ENCODE measurements at regions not wholly inside any gene's neighbourhood (a gene's known extent, or its start where the extent isn't known, plus 50 kb on each side); places are given as distances from the start of the nearest gene placed in this dataset.

GRCh38 chr5:51494821-51495220 is 111.6 kb downstream of the ISL1 start:
- WGBS, 10 experiments: 40 to 98% (median 95%) methylated on average over 1 to 8 of the region's 12 CpGs; no CpG with 5 or more reads in 3 of the 10 experiments
- no peaks in the 10 kb centered on the region for H3K4me1 ChIP-seq (replicated peaks in 1 of 2)
- H3K4me3 ChIP-seq: no peak overlapping the region
- in situ Hi-C loops (cut with MboI; ENCODE audit: low pct_unique_long_range_greater_than_20kb in 2 of 9, low sequenced_read_pairs in 9 of 9, unreplicated experiment in 9 of 9): no loop called here
- no peak overlapping the region for H3K27ac ChIP-seq
- no peak for ATAC-seq (replicated peaks in 6 of 8)

DNA sequence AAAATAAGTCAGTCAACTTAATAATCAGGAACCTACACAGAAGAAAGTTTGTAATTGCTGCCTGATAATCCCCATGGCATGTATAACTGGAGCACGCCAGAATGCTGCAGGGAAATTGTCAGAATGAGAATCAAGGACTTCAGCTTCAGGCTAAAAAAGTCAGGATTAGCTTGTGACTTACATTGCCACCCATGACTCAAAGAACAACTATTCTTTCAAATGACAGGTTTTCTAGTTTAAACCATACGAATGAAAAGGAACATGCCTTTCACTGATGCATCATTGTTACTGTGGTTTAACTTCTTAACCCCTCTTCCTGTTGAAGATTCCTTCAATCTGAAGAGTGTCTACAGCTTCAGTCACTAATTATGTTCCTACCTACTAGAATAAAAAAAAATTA is 112.4 kb downstream of the ISL1 start:
- in situ Hi-C loops (cut with MboI; ENCODE audit: low pct_unique_long_range_greater_than_20kb in 2 of 9, low sequenced_read_pairs in 9 of 9, unreplicated experiment in 9 of 9): no loop called here

DNA sequence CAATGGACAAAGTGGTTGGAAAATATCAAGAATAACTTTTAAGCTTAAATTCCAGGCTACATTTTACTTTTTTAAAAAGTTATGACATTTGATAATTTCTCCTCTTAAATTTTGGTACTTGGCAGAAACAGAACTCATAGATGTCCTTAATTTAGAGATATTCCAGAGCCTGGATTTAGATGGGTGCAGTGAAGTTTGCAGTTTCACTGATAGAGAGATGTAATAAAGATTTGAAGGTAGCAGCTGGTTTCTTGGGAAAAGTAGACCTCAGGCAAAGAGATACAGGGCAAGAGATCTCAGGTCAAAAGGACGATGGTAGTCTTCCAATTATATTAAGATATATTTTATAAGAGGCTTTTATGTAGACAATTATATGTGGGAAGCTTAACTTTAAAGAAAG is 134.6 kb downstream of the ISL1 start:
- in situ Hi-C loops (cut with MboI; ENCODE audit: low pct_unique_long_range_greater_than_20kb in 2 of 9, low sequenced_read_pairs in 9 of 9, unreplicated experiment in 9 of 9): no loop called here
- 0 to 83% (median 43%) methylated on average over 1 of the region's 1 CpG; no CpG with 5 or more reads in 2 of the 10 experiments for WGBS, 10 experiments
- no peaks in the 10 kb centered on the region for H3K4me1 ChIP-seq (replicated peaks in 1 of 2)
- H3K4me3 ChIP-seq: no peak overlapping the region
- ATAC-seq (replicated peaks in 6 of 8): no peak
- H3K27ac ChIP-seq: no peak overlapping the region

More for the DNA sequence above, 112.4 kb downstream of the ISL1 start:
- 6 to 70% (median 13%) methylated on average over 1 to 2 of the region's 2 CpGs; no CpG with 5 or more reads in 3 of the 10 experiments for WGBS, 10 experiments
- Histone ChIP-seq H3K4me3 (no peak overlapping the region), H3K4me1 (replicated peaks in 1 of 2) (no peaks in the 10 kb centered on the region), H3K27ac (no peak overlapping the region)
- no peak for ATAC-seq (replicated peaks in 6 of 8)

- ATAC-seq (replicated peaks in 6 of 8): no peak
- in situ Hi-C loops (cut with MboI; ENCODE audit: low pct_unique_long_range_greater_than_20kb in 2 of 9, low sequenced_read_pairs in 9 of 9, unreplicated experiment in 9 of 9): no loop called here
- no peak overlapping the region for H3K4me3 ChIP-seq
- 0 to 52% (median 24%) methylated on average over 1 to 5 of the region's 5 CpGs for WGBS, 10 experiments
- H3K4me1 ChIP-seq (replicated peaks in 1 of 2): no peaks in the 10 kb centered on the region
- no peak overlapping the region for H3K27ac ChIP-seq
Measured at GRCh38 chr5:51518607-51519006, 135.4 kb downstream of the ISL1 start.

GRCh38 chr5:51521583-51521982 is 138.3 kb downstream of the ISL1 start:
- WGBS, 10 experiments: 0 to 96% (median 74%) methylated on average over 2 to 5 of the region's 5 CpGs; no CpG with 5 or more reads in 1 of the 10 experiments
- ATAC-seq (replicated peaks in 6 of 8): no peak

GRCh38 chr5:51539232-51539631 is 156.0 kb downstream of the ISL1 start:
- WGBS, 10 experiments: 41 to 100% (median 86%) methylated on average over 1 to 2 of the region's 2 CpGs
- in situ Hi-C loops (cut with MboI; ENCODE audit: low pct_unique_long_range_greater_than_20kb in 2 of 9, low sequenced_read_pairs in 9 of 9, unreplicated experiment in 9 of 9): no loop called here
- no peak for ATAC-seq (replicated peaks in 6 of 8)
- no peaks in the 10 kb centered on the region for H3K4me1 ChIP-seq (replicated peaks in 1 of 2)
- H3K27ac ChIP-seq: no peak overlapping the region
- H3K4me3 ChIP-seq: no peak overlapping the region

More at GRCh38 chr5:51521583-51521982, 138.3 kb downstream of the ISL1 start:
- Histone ChIP-seq H3K27ac (no peak overlapping the region), H3K4me1 (replicated peaks in 1 of 2) (no peaks in the 10 kb centered on the region), H3K4me3 (no peak overlapping the region)
- in situ Hi-C loops (cut with MboI; ENCODE audit: low pct_unique_long_range_greater_than_20kb in 2 of 9, low sequenced_read_pairs in 9 of 9, unreplicated experiment in 9 of 9): no loop called here

- in situ Hi-C loops (cut with MboI; ENCODE audit: low pct_unique_long_range_greater_than_20kb in 2 of 9, low sequenced_read_pairs in 9 of 9, unreplicated experiment in 9 of 9): no loop called here
- no peak for ATAC-seq (replicated peaks in 6 of 8)
- WGBS, 10 experiments: 7 to 100% (median 33%) methylated on average over 1 to 2 of the region's 2 CpGs; no CpG with 5 or more reads in 2 of the 10 experiments
- Histone ChIP-seq H3K4me3 (no peak overlapping the region), H3K4me1 (replicated peaks in 1 of 2) (no peaks in the 10 kb centered on the region), H3K27ac (no peak overlapping the region)
Measured at GRCh38 chr5:51544031-51544785, 161.0 kb downstream of the ISL1 start.

DNA sequence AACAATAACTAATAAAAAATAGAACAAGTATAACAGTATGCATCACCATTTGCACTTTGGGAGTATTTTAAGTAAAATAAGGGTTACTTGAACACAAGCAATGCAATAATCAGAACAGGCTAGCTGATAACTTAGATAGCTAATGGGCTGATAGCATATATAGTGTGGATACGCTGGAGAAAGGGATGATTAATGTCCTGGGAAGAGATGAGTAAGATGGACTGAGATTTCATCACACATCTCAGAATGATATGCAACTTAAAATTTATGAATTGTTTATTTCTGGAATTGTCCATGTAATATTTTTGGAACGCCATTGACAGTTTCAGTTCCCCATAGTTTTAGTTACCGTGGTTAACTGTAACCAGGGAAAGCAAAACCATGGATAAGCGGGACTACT is 173.6 kb downstream of the ISL1 start:
- Histone ChIP-seq H3K4me3 (no peak overlapping the region), H3K4me1 (replicated peaks in 1 of 2) (no peaks in the 10 kb centered on the region), H3K27ac (no peak overlapping the region)
- 0 to 100% (median 87%) methylated on average over 1 to 4 of the region's 4 CpGs; no CpG with 5 or more reads in 1 of the 10 experiments for WGBS, 10 experiments
- in situ Hi-C loops (cut with MboI; ENCODE audit: low pct_unique_long_range_greater_than_20kb in 2 of 9, low sequenced_read_pairs in 9 of 9, unreplicated experiment in 9 of 9): no loop called here
- ATAC-seq (replicated peaks in 6 of 8): no peak

DNA sequence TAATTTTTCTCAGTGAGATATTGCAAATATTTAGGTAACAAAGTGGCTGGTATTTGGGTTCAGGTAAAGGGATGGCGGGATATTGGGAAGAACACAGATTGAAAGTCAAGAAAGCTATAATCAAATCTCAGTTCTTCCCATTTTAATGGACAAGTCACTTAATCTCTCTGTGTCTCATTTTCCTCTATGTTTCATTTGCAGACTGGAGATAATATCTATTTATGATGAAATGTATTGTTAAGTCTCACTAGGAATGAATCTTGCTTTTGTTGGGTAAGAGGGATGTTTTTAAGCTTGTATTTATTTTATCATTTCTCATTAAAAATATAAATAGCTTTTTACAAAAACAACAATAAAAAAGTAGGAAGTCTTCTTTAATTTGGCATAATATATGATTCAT is 175.4 kb downstream of the ISL1 start:
- no peak overlapping the region for H3K4me3 ChIP-seq
- in situ Hi-C loops (cut with MboI; ENCODE audit: low pct_unique_long_range_greater_than_20kb in 2 of 9, low sequenced_read_pairs in 9 of 9, unreplicated experiment in 9 of 9): no loop called here
- H3K27ac ChIP-seq: no peak overlapping the region
- no peak for ATAC-seq (replicated peaks in 6 of 8)
- H3K4me1 ChIP-seq (replicated peaks in 1 of 2): no peaks in the 10 kb centered on the region
- 0 to 100% (median 100%) methylated on average over 1 of the region's 1 CpG; no CpG with 5 or more reads in 1 of the 10 experiments for WGBS, 10 experiments

- ATAC-seq (replicated peaks in 6 of 8): peak in 3 of 8 experiments; percentile 58 to 92 (median 61)
- Histone ChIP-seq H3K4me3 (no peak overlapping the region), H3K4me1 (replicated peaks in 1 of 2) (no peaks in the 10 kb centered on the region), H3K27ac (no peak overlapping the region)
- WGBS, 10 experiments: 0 to 63% (median 15%) methylated on average over 2 of the region's 2 CpGs; no CpG with 5 or more reads in 2 of the 10 experiments
- in situ Hi-C loops (cut with MboI; ENCODE audit: low pct_unique_long_range_greater_than_20kb in 2 of 9, low sequenced_read_pairs in 9 of 9, unreplicated experiment in 9 of 9): no loop called here
Measured at GRCh38 chr5:51559339-51559738, 176.1 kb downstream of the ISL1 start.

GRCh38 chr5:51559921-51560658 is 176.8 kb downstream of the ISL1 start:
- no peak overlapping the region for H3K4me3 ChIP-seq
- in situ Hi-C loops (cut with MboI; ENCODE audit: low pct_unique_long_range_greater_than_20kb in 2 of 9, low sequenced_read_pairs in 9 of 9, unreplicated experiment in 9 of 9): no loop called here
- H3K27ac ChIP-seq: no peak overlapping the region
- no peaks in the 10 kb centered on the region for H3K4me1 ChIP-seq (replicated peaks in 1 of 2)
- ATAC-seq (replicated peaks in 6 of 8): no peak
- WGBS, 10 experiments: 25 to 100% (median 79%) methylated on average over 1 to 2 of the region's 2 CpGs

- Histone ChIP-seq H3K27ac (no peak overlapping the region), H3K4me1 (replicated peaks in 1 of 2) (no peaks in the 10 kb centered on the region), H3K4me3 (no peak overlapping the region)
- WGBS, 10 experiments: 0 to 100% (median 67%) methylated on average over 1 of the region's 1 CpG; no CpG with 5 or more reads in 3 of the 10 experiments
- no peak for ATAC-seq (replicated peaks in 6 of 8)
- in situ Hi-C loops (cut with MboI; ENCODE audit: low pct_unique_long_range_greater_than_20kb in 2 of 9, low sequenced_read_pairs in 9 of 9, unreplicated experiment in 9 of 9): no loop called here
Measured at GRCh38 chr5:51566953-51567352, 183.7 kb downstream of the ISL1 start.

GRCh38 chr5:51567636-51568035 is 184.4 kb downstream of the ISL1 start:
- Histone ChIP-seq H3K27ac (no peak overlapping the region), H3K4me1 (replicated peaks in 1 of 2) (no peaks in the 10 kb centered on the region), H3K4me3 (no peak overlapping the region)
- no peak for ATAC-seq (replicated peaks in 6 of 8)
- in situ Hi-C loops (cut with MboI; ENCODE audit: low pct_unique_long_range_greater_than_20kb in 2 of 9, low sequenced_read_pairs in 9 of 9, unreplicated experiment in 9 of 9): no loop called here
